Panc1 (cell line): ENCODE measurements at regions not wholly inside any gene's neighbourhood (a gene's known extent, or its start where the extent isn't known, plus 50 kb on each side); places are given as distances from the start of the nearest gene placed in this dataset.

Experiments used
- ATAC-seq: fragments of 200-7000 bp; cut with Tn5 transposase; 2 replicates; pipeline ENCODE4 v1.9.1; 2020; ENCODE audit warnings: mild to moderate bottlenecking, moderate library complexity
- BruUV-seq: library from RNA; stranded (reverse); fragments of 400-500 nt; replicated peaks from 2 replicates; lab custom pipeline; 2021; lab: Mats Ljungman, UMichigan
- CTCF ChIA-PET: fragments of 300-600 bp; sonication (Branson Sonifier 250); formaldehyde crosslinking; loops from one replicate; lab custom pipeline; 2022; ENCODE audit warnings: antibody characterized with exemption; lab: Charles Lee
- POLR2A ChIA-PET: fragments of 300-600 bp; sonication (Branson Sonifier 250); formaldehyde crosslinking; loops from one replicate; lab custom pipeline; 2022; ENCODE audit warnings: antibody characterized with exemption; lab: Charles Lee
- DNase-seq: peaks from one replicate; pipeline ENCODE4 v3.0.0-alpha.2; 2010; ENCODE audit warnings: low read depth, low spot score
- H3K27ac ChIP-seq: 2 replicates; pipeline ENCODE4 v1.5.1; 2011; ENCODE audit warnings: mild to moderate bottlenecking, low read length, inconsistent platforms
- H3K27me3 ChIP-seq: fragments of 200-500 bp; sonication (Bioruptor generic); 2 replicates; pipeline ENCODE4 v1.6.0; 2014; ENCODE audit warnings: low read length, inconsistent platforms; ENCODE audit not compliant: control insufficient read depth, insufficient read depth
- H3K36me3 ChIP-seq: fragments of 200-500 bp; sonication (Bioruptor generic); 2 replicates; pipeline ENCODE4 v1.5.1; 2014; ENCODE audit warnings: inconsistent platforms, mild to moderate bottlenecking, low read length, moderate library complexity; ENCODE audit not compliant: control insufficient read depth, insufficient read depth
- H3K4me1 ChIP-seq: 2 replicates; pipeline ENCODE4 v1.5.1; 2011; ENCODE audit warnings: inconsistent platforms, mild to moderate bottlenecking, low read length, moderate library complexity; ENCODE audit not compliant: control insufficient read depth, insufficient read depth
- H3K4me3 ChIP-seq, 2 experiments: 2 replicates each; pipeline ENCODE4 v1.5.1; 2011 to 2012; ENCODE audit warnings: low read depth in 2 of 2, low read length in 2 of 2, mild to moderate bottlenecking in 2 of 2, inconsistent platforms in 1 of 2, moderate library complexity in 1 of 2
- H3K9me3 ChIP-seq: fragments of 200-500 bp; sonication (Bioruptor generic); 2 replicates; pipeline ENCODE4 v1.5.1; 2014; ENCODE audit warnings: low read depth, mild to moderate bottlenecking, inconsistent platforms, low read length, moderate library complexity; ENCODE audit not compliant: control insufficient read depth, insufficient read depth
- CTCF ChIP-seq: fragments of 450-650 bp; IDR thresholded peaks from 2 replicates; pipeline ENCODE4 v1.5.1; 2017; ENCODE audit warnings: mild to moderate bottlenecking
- POLR2AphosphoS5 ChIP-seq: IDR thresholded peaks from 2 replicates; pipeline ENCODE4 v1.6.1; 2012; ENCODE audit warnings: mild to moderate bottlenecking, low read depth, low read length, moderate library complexity
- REST ChIP-seq, 2 experiments: IDR thresholded peaks; 2 replicates each; pipeline ENCODE4 v1.6.1; 2011 to 2012; ENCODE audit warnings: low read depth in 2 of 2, control low read depth in 1 of 2, low read length in 1 of 2, mild to moderate bottlenecking in 1 of 2, moderate library complexity in 1 of 2; ENCODE audit not compliant: insufficient read depth in 1 of 2
- SIN3A ChIP-seq: IDR thresholded peaks from 2 replicates; pipeline ENCODE4 v1.6.1; 2012; ENCODE audit warnings: low read depth, mild to moderate bottlenecking, low read length, moderate library complexity, borderline replicate concordance; ENCODE audit not compliant: insufficient read depth
- TCF7L2 ChIP-seq: IDR thresholded peaks from 2 replicates; pipeline ENCODE4 v1.6.1; 2011; ENCODE audit warnings: mild to moderate bottlenecking, low read depth, low read length, inconsistent platforms
- in situ Hi-C: cut with HindIII; loops from 2 replicates; pipeline ENCODE4 v1.10.0; 2016; ENCODE audit warnings: low sequenced_read_pairs, low pct_unique_long_range_greater_than_20kb
- intact Hi-C: fragments of 100-400 bp; cut with micrococcal nuclease; formaldehyde crosslinking; loops from one replicate; pipeline ENCODE4 v1.10.0; 2022; ENCODE audit not compliant: unreplicated experiment

- no peak overlapping the region for H3K4me3 ChIP-seq
- no peaks in the 10 kb centered on the region for H3K27me3 ChIP-seq
- no peak overlapping the region for H3K27ac ChIP-seq
- intact Hi-C loops, result no loop called here
- H3K36me3 ChIP-seq, result no peaks in the 10 kb centered on the region
- H3K4me1 ChIP-seq, result no peaks in the 10 kb centered on the region
- CTCF ChIA-PET, result interaction anchor here (0.6 kb wide), 1 partner anchor 856 kb away, joined by 4 read pairs; no protein-coding TSS in a partner anchor
- no TSS peak for BruUV-seq
- H3K9me3 ChIP-seq, result no peaks in the 10 kb centered on the region
- POLR2A ChIA-PET, result interaction anchor here (0.6 kb wide), 1 partner anchor 376 kb away, joined by 4 read pairs; no protein-coding TSS in a partner anchor
- in situ Hi-C loops, result no loop called here
- DNase-seq (no peak), ATAC-seq (no peak)
- TF ChIP-seq CTCF (no peak), TCF7L2 (no peak), REST (IDR thresholded peaks at IDR 0.05; ENCODE audit: insufficient read depth in 1 of 2, low read depth in 2 of 2, low read length in 1 of 2) (no peak), SIN3A (no peak), POLR2AphosphoS5 (no peak)
These were observed 424.2 kb upstream of the CNTNAP2 start for GRCh38 chr7:145692237-145692950.

GRCh38 chr7:145691377-145691914 is 425.2 kb upstream of the CNTNAP2 start:
- BruUV-seq, result no TSS peak
- DNase-seq (no peak), ATAC-seq (no peak)
- Histone ChIP-seq H3K4me3 (no peak overlapping the region), H3K9me3 (no peaks in the 10 kb centered on the region), H3K27ac (no peak overlapping the region), H3K27me3 (no peaks in the 10 kb centered on the region), H3K4me1 (no peaks in the 10 kb centered on the region), H3K36me3 (no peaks in the 10 kb centered on the region)
- in situ Hi-C loops, result no loop called here
- TF ChIP-seq REST (IDR thresholded peaks at IDR 0.05; ENCODE audit: insufficient read depth in 1 of 2, low read depth in 2 of 2, low read length in 1 of 2), result no peak
- no peak for TF ChIP-seq TCF7L2
- TF ChIP-seq SIN3A, result no peak
- no peak for TF ChIP-seq POLR2AphosphoS5
- no peak for TF ChIP-seq CTCF
- intact Hi-C loops, result no loop called here
- POLR2A ChIA-PET, result no interaction called here
- CTCF ChIA-PET, result no interaction called here
